ENCODE measurements at regions not wholly inside any gene's neighbourhood (a gene's known extent, or its start where the extent isn't known, plus 50 kb on each side); places are given as distances from the start of the nearest gene placed in this dataset.

DNA sequence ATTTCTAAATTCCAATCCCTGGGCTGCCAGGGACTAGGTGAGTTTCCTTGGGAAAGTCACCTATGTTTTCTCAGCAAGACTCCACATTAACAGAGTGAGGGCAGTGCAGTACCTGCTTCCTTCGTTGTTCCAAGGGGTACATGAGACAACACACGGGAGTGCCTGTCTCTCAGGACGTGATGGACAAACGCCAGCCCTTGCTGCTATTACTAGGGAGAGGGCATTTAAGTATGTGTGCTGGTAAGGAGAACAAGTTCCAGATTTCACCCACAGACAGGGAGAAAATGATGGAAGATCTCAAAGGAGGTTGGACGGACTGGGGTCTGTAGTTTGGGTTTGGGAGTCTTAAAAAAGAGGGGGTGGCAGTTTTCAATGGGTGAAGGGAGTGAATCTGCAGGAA, 195.7 kb downstream of the HERPUD2 start:
- no peak for DNase-seq (ENCODE audit: low spot score)

DNA sequence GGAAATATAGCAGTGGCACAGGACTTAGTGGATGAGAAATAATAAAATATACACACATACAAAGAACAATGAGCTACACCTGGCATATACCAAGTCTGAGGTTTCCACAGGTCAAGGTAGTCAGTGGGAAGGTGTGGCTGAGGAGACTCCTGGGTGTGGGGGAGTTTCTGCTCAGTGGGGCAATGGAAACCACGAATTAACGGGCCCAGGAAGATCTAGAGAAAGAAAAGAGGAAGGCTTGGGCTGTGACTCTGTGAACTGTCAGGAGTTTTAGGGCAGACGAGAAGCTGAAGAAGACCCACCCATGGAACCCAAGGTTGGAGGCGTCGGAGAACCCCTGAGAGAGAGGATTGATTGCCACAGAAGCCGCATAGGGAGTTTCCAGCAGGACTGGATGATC, 196.5 kb downstream of the HERPUD2 start:
- no peak for DNase-seq (ENCODE audit: low spot score)

DNA sequence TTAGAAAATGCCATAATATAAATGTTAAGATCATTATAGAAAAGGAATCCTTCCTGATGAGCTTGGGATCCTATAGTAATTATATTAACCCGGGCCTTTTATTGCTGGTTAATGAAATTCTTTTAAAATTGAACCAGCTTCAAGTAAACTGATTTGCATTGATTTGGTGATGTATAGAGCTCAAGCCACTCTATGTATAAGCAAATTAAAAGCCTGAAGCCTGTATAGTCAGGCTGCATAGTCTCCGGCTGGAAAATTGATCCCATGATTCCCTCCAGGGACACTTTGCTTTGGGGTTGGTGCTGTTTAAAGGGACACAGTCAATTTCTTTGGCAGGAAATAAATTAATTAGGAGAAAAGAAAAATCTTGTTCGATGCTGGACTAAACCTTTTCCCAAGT, 199.1 kb downstream of the HERPUD2 start:
- no peak for DNase-seq (ENCODE audit: low spot score)

DNA sequence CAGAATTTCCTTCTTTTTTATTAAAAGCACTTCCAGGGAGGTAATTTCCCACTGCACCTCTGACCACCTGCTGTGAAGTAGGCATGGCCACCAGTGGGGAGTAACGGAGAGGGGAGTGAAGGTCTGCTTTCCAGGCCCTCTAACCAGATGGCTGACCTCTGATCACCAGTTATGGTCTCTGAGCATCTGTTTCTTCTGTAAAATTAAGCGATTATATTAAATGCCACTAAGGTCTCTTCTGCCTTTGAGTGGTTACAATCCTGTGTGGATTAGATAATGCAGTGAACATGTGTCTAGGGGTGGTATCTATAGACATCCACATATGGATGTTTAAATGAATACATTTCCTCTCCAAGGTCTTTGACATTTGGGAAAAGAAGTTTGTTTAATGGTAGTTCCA, 199.6 kb downstream of the HERPUD2 start:
- no peak for DNase-seq (ENCODE audit: low spot score)

DNA sequence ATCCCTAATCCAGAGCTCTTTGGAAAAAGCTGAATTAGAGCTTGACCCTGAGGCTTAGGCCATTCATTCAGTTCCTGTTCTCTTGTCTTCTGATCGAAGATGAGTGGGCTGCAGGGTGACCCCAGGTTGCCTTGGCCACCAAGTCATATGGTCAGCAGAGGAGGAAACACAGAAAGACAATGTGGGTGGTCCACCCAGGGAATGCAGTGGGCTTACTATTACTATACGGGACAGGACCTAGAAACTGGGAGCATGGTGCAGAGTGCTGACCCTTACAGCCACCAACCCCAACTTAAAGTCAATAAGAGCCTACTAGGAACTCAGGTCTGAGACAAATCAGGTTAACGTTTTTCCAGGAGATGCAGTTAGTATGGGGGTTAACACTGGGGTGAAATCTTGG, 200.5 kb downstream of the HERPUD2 start:
- DNase-seq (ENCODE audit: low spot score): no peak

DNA sequence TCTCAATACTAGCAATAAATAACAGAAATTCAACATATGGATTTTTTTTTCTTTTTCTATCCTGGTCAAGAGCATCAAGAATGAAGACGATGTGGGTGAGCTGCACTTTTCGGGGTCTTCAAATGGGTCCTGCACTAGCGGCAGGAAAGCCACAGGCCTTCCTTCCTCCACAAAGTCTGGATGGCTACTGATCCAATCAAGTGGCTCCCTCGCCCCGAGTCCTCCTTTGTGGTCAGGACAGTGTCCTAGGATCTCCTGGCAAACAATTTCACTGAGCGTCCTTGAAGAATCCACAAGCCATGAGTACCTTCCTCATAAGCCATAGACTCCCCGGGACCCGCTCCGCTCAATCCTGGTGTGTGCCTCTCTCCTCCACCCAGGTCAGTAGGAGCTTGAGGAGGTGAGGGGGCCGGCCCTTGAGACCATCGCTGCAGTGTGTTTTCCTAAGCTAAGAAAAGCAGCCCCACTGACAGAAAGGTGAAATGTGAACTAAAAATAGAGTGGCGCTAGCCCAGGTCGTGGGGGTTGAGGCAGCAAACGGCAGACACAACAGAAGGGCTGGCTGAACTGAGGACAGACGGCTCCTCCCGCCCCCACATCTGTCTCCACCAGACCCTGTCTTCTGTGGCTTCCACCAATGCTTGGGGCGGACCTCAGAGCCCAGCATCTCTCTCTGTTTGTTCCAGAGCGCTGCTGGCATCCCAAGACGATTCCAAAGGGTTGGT, 202.3 kb downstream of the HERPUD2 start:
- no peak for DNase-seq (ENCODE audit: low spot score)

DNA sequence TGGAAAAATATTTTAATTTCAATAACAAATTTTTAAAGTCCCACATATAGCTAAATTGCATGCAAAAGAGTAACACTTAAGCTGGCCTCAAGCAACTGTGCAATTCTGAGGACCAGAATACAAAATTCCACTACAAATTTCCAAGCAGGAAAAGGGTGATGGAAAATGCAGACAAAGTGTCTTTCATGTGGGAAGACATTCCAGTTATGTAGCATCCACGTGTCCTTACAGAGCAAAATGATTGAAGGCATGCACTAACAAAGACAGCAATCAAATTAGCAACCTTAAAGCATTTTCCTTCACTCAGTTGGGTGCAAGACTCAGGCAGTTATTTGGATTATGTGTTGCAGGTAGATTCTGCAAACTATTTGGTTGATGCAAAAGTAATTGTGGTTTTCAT, 203.7 kb downstream of the HERPUD2 start:
- no peak for DNase-seq (ENCODE audit: low spot score)

DNA sequence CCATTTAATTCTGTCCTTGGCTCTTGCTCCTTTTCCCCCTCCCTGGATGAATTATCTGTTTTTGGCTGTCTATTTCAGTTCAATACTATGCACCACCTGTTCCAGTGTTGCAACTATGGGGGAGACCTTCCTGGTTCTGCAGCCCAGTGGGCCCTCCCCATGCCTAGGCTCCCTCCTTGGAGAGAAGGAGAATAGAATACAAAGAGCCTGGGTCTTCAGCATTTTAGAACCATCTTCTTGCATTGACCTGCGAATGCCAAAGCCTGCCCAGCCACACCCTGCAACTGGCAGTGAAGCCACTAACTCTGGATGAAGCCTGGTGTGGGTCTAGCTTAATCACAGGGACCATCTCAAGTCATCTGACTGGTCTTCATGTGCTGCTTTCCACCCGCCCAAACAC, 207.1 kb downstream of the HERPUD2 start:
- DNase-seq (ENCODE audit: low spot score): no peak

DNA sequence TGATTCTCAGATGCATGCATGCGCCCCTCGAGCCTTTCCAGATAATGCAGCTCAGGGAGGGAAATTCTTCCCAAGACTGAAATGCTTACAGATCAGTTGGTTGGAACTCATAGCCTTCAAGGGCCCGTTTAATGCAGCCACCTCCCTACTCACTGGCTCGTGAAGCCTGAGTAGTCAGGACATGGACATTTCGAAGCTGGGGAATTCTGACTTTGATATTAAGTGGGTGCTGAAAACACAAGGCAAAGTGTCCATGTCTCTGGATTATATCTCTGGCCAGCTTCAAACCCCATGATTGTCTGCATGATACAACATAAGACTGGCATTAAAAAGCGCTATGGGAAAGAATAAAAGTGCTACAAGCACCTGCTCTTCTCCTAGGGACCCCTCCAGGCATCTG, 207.5 kb downstream of the HERPUD2 start:
- no peak for DNase-seq (ENCODE audit: low spot score)

DNA sequence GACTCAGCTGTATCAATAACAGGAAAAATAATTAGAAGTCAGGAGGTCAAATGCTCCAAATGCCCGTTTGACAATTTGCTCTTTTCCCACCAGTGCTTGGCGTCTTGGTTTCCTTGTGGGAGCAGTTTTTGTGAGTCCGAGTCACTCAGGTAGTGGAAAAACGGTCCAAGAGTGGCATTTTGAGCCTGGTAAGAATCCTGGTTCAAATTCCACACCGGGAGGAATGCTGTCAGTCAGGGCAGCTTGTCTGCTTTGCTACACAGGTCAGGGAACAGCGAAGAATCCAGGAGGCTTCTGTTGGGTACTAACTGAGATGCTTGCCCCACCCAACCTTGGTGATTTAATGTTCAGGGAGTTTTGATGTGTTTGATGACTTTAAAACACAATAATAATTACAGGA, 209.5 kb downstream of the HERPUD2 start:
- no peak for DNase-seq (ENCODE audit: low spot score)

DNA sequence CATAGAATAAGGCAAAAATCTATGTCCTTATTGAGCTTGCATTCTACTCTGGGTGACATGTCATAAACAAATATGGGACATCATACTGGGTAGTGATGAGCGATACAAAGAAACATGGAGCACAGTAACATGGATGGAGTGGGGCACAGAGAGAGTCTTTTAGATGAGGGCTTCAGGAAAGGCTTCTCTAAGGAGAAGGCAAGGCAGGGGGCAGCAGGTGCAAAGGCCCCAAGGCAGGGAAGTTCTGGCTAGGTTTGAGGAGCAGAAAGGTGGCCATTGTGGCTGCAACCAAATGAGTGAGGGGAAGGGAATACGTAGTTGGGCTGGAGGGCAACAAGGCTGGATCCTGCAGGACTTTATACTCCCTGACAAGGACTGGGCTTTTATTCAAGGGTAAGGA, 211.4 kb downstream of the HERPUD2 start:
- no peak for DNase-seq (ENCODE audit: low spot score)

DNA sequence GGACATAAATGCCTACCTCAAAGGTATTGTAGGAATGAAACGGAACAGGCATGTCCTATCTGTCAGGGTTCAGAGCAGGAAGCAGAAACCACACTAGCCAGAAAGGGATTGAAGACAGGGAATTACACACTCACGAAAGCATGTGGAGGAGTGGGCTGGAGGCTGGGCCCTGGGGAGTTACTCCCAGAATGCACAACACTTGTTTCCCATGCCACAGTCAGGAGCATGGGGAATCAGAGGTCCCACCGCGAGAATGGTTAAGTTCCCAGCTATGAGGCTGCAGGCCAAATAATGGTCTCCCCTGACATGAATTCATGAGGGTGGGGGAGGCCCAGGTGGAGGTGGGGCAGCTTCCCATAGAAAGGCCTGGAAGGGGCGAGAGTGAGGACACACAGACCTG, 212.7 kb downstream of the HERPUD2 start:
- DNase-seq (ENCODE audit: low spot score): no peak

DNA sequence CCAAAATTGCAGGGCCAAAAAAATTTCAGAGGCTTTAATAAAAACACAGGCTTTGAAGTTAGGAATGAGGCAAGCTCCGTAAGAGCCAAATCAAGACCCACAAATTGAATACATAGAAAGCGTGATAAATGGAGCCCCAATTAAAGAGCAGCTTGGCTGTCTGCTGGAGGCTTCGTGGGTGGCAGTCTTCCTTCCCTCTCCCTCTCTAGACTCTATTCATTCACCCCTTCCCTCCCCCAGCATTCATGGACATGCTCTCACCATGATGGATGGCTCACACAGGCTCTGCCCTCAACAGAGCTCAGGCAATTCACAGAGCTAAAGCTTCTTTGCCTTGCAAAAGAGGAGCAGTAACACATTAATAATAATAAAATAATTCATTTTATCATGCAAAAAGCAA, 214.1 kb downstream of the HERPUD2 start:
- no peak for DNase-seq (ENCODE audit: low spot score)

DNA sequence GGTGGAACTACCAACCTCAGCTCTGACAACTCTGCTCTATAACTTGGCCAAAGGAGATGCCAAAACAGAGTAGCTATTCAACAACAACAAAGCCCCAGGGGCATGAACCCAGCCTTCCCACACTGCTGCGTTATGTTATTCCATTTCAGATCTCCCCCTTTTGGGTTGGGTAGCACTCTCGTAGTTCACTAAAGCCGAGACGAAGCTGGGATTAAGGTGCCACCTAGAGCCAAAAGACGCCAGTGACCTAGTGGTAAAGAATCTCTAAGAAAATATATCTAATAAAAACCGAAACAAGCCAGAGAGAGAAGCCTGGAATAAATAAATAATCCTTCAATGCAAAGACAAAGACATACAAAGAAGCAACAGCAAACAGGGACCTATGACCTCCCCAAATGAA, 217.3 kb downstream of the HERPUD2 start:
- no peak for DNase-seq (ENCODE audit: low spot score)

DNA sequence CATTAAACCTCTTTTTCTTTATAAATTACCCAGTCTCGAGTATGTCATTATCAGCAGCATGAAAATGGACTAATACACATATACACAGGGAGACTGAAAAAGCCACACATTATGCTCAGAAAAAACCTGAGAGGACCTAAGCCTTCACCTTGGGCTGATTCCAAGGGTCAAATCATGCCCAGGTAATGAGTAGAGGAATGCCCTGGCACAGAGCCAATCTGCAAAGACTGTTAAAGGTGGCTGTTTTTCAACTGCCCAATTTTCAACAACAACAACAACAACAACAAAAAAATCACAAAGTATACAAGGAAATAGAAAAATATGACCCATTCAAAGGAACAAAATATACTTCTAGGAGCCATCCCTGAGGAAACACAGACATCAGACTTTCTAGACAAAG, 220.2 kb upstream of the TBX20 start:
- no peak for DNase-seq (ENCODE audit: low spot score)

DNA sequence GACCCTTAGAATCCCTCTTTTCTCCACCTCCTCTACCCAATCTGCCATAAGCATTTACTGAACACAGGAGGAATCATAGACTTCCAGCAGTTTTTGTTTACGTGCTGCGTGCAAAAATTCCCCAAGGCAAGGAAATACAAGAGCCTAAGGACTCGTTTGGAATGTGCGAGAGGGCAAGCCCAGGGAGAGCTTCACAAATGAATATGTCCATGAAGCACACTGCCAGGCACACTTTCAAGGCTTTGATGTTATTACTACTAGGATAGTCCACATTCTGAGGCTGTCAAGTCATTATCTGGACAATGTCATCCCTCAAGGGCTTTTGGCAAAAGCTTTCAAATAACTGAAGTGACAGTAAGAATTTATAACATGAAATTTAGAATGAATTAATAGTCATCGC, 214.7 kb upstream of the TBX20 start:
- no peak for DNase-seq (ENCODE audit: low spot score)

DNA sequence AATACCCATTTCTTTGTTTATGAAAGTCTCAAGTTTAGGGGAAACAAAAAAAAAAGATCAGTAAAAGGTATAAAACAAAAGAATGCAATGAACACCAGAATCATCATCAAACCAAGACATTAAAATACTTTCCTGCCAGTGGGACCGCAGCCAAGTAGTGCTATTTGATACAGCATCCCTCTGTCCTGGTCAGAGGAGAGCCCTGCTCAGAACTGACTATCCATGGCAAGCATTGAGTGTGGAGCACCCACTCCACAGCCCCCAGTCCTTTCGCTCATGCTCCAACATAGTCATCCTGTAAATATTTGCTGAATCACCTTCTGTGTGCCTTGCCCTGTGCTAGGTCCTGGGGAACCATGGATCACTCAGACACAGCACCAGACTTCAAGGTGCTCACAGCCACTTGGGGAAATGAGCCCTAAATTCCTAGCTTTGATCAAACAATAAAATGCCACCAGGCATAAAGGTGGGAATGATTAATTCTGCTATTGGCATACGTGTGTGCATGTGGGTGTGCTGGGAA, 213.6 kb upstream of the TBX20 start:
- DNase-seq (ENCODE audit: low spot score): no peak

DNA sequence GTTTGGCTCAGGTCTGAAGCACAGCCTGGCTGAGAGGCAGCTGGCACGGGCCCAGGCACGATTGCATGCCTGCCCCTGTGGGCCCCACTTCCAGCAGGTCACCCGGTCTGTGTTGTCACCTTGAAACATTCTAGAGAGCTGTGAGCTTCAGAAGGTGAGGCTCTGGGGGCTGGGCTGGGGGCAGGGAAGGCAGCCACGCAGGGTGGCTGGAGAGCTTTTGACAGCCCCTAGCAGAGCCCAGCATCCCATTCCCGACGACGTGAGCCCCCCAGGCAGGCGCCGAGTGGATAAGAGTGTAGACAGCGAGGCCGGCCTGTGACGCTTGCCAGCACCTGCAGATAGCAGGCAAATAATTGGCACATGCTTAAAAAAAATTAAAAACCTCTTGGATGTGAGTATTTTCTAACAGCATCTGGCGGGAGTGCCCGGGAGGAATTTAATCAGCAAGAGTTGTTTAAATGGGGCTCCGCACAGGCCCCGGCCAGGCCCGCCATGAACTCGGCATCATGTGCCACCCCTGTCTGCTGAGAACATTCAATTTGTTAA, 212.0 kb upstream of the TBX20 start:
- no peak for DNase-seq (ENCODE audit: low spot score)

DNA sequence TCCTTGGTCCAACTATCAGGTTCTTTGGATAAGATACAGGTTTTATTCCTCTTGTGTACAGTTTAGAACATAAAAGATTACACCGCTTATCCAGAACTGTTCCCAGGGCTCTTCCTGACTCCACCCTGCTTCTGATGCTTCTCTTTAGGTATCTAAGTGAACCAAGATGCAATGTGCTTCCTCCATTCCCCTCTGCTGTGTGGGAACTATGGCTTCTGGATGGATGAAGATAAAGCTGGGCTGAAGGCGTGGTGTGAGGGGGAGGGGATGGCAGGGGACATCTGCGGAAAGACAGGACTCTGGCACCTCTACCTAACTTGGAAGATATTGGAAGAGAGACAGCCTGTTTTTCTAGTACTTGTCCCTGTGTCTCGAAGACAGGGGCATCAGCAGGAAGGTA, 209.9 kb upstream of the TBX20 start:
- DNase-seq (ENCODE audit: low spot score): no peak

DNA sequence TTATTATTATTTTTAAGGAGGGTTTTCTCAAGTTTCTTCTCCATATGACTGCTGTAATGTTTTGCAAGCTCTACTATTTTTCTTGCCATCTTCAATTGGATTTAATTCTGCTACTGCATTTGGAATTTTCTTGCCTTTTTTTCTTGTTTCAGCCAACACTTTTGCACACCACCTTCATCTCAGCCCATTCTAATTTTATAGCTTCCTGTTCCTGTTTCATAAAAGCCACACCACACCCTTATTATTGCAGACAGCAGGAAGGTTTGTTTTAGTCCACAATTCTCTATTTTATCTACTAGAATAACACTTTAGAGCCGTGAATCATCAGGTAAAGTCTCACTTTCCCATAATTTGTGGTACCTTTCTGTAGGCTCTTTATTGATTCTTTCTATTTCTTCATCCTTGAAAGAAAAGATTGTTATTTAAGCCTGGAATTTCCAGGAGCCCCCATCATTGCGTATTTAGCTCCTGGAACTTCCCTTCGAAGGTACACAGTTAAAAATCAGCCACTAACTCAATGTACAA, 209.3 kb upstream of the TBX20 start:
- no peak for DNase-seq (ENCODE audit: low spot score)

DNA sequence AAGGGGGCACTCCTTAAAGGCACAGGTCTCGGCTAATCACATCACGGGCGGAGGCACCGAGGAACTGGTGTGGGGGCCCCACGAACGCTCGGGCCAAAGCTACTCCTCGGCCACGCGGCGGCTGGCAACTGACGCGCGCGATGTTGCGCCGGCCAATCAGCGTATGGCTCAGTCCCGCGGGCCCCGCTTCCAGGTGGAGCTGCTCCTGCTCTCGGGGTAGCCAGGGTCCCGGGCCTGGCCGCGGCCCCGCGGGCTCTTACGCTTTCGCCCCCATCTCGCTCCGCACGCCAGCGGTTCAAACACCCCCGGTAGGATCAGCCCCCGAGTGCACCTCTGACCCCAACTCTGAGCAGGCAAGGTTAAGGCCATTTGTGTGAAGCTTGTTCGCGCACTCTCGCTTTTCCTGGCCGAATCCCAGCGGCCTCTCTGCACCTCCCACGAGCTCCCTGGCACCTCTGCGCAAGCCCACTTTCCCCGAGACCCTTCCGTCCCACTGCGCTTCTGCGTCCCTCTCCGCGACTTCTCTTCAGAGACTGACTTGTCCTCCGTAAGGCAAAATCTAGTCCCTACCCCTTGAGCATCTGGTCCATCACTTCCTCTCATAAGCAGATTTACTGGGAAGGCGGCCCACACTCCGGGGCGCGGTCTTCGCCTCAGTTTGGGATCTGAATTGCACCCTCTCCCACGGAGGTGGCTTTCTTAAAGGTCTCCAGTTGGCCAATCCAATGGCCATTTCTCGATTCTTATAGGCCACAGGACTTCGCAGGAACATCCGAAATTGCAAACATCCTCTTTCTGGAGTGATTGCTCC, 200.9 kb upstream of the TBX20 start:
- no peak for DNase-seq (ENCODE audit: low spot score)

DNA sequence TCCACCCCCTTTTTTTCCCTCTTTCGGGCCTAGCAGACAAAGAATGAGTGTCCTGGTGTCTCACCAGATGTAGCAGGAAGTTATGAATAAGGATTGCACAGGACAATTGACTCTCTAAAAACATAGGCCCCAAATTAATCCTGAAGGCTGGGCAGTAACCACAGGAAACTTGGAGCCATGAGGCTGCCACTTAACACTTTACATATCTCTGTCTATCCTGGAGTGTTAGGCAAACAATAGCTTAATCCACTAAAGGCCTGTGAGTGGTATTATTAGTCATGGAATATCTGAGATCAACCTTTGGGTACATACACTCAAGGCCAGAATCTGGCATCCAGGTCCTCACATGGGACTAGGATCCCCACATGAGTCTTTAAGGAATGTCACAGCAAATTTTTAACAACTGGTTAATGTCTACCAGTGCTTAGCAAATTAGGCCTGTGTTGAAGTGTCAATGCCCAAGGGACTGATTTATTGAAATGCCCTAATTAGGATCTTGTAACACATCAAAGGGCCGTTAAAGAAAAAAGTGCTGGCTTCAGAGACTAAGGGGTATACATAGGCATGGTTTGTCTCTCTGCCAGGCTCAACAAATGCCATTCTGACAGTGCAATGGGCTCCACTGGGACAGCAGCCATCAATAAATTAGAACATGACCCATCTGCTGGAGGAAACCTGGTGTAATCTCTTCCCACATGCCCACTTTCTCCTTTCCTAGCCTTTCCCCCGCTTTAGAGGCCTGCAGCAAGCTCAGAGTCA, 196.7 kb upstream of the TBX20 start:
- no peak for DNase-seq (ENCODE audit: low spot score)

Data from hematopoietic multipotent progenitor cell treated with erythropoietin and hydrocortisone succinate and interleukin-3 and kit ligand, for 17 days (in vitro differentiated cells).